ENCODE measurements at regions not wholly inside any gene's neighbourhood (a gene's known extent, or its start where the extent isn't known, plus 50 kb on each side); places are given as distances from the start of the nearest gene placed in this dataset.

- Histone ChIP-seq H3K4me3 (no peak overlapping the region), H3K4me1 (ENCODE audit: control insufficient read depth in 1 of 2, low read depth in 2 of 2) (no peaks in the 10 kb centered on the region), H3K36me3 (no peaks in the 10 kb centered on the region), H3K27me3 (replicated peaks; ENCODE audit: insufficient read depth) (no peaks in the 10 kb centered on the region), H3K9me3 (no peaks in the 10 kb centered on the region), H3K27ac (no peak overlapping the region)
- TF ChIP-seq CTCF (IDR thresholded peaks at IDR 0.05), result no peak
- no peak for DNase-seq (ENCODE audit: low spot score)
- no peak for ATAC-seq (ENCODE audit: insufficient number of reproducible peaks, low FRiP score, low read depth)
Observed at GRCh38 chr6:76422511-76423213, 350.2 kb upstream of the IMPG1 start.

DNA sequence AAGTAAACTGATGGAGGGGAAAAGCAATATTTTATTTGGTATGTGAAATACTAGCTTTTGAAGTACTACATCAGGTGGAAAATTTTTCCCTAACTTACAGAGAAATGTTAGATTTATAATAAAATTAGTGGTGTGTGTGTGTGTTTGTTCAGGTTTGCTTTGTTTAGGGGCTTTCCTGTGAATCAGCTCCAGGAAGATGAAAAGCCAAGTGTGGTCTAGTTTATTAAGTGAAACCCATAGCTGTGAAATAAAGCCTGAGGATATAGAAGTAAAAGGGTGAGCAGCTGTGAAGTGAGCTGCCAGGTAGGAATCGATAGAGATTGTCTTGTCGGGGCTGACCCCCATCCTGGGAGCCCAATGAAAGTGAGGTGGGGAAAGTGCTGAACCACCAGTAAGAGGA lies 347.6 kb upstream of the IMPG1 start:
- ATAC-seq (ENCODE audit: insufficient number of reproducible peaks, low FRiP score, low read depth) (no peak), DNase-seq (ENCODE audit: low spot score) (no peak)
- Histone ChIP-seq H3K4me1 (ENCODE audit: control insufficient read depth in 1 of 2, low read depth in 2 of 2) (no peaks in the 10 kb centered on the region), H3K27me3 (replicated peaks; ENCODE audit: insufficient read depth) (no peaks in the 10 kb centered on the region), H3K9me3 (no peaks in the 10 kb centered on the region), H3K36me3 (no peaks in the 10 kb centered on the region), H3K4me3 (no peak overlapping the region), H3K27ac (no peak overlapping the region)
- no peak for TF ChIP-seq CTCF (IDR thresholded peaks at IDR 0.05)

DNA sequence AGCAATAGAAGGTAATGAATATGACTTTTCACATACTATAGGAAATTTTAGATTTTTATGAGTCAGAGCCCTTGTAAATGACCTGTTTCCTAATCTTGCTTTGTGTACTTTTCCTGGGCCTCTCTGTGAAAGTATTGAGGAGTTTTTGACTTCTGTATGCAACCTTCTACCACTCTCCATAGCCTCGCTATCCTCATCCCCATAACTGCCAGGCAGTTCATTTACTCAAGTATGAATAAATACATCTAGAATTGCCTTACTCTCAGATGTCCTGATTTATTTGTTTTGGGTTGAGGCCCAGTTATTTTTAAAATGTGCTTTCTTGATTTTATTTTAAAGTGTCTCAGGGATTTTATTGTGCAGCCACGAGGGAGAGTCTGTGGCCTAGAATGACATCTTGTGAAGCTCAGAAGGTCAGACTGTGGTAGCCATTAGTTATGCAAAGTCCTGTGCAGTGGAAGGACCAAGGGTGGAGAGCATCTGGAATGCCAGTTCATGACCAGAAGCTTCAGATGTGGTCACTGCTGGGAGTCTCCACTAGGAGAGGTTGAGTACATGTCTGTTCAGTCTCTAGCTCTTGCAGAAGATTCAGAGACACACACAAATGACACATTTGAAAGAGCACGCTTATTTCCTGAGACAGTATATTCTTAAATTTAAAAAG lies 346.2 kb upstream of the IMPG1 start:
- Histone ChIP-seq H3K4me1 (ENCODE audit: control insufficient read depth in 1 of 2, low read depth in 2 of 2) (no peaks in the 10 kb centered on the region), H3K36me3 (no peaks in the 10 kb centered on the region), H3K4me3 (no peak overlapping the region), H3K27ac (no peak overlapping the region), H3K9me3 (no peaks in the 10 kb centered on the region), H3K27me3 (replicated peaks; ENCODE audit: insufficient read depth) (no peaks in the 10 kb centered on the region)
- DNase-seq (ENCODE audit: low spot score) (no peak), ATAC-seq (ENCODE audit: insufficient number of reproducible peaks, low FRiP score, low read depth) (no peak)
- no peak for TF ChIP-seq CTCF (IDR thresholded peaks at IDR 0.05)

- ATAC-seq (ENCODE audit: insufficient number of reproducible peaks, low FRiP score, low read depth), result no peak
- no peaks in the 10 kb centered on the region for H3K36me3 ChIP-seq
- no peak for TF ChIP-seq CTCF (IDR thresholded peaks at IDR 0.05)
Observed at GRCh38 chr6:76416821-76417605, 344.6 kb upstream of the IMPG1 start.

DNA sequence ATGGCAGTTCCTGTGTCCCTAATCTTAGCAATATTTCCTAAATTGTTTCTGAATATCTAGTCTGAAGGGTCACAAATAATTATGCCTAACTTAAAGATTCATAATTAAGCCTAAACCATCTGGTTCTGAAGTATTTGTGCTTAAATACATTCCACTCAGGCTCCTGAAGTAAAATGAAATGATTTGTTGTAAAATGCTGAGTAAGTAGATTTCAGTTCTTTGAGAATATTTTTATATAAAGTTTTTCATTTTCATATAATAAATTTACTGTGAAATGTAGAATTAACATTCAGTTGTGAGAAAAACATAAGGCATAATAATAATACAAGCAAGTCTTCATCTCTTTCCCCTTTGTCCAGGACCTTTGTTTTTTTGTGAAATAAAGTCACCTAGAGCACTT lies 330.6 kb upstream of the IMPG1 start:
- TF ChIP-seq CTCF (IDR thresholded peaks at IDR 0.05), result no peak

More at GRCh38 chr6:76416821-76417605, 344.6 kb upstream of the IMPG1 start:
- H3K4me3 ChIP-seq, result no peak overlapping the region
- H3K4me1 ChIP-seq (ENCODE audit: control insufficient read depth in 1 of 2, low read depth in 2 of 2), result no peaks in the 10 kb centered on the region
- no peak overlapping the region for H3K27ac ChIP-seq
- H3K9me3 ChIP-seq, result no peaks in the 10 kb centered on the region
- H3K27me3 ChIP-seq (replicated peaks; ENCODE audit: insufficient read depth), result no peaks in the 10 kb centered on the region
- DNase-seq (ENCODE audit: low spot score), result no peak

More for the DNA sequence above, 330.6 kb upstream of the IMPG1 start:
- no peak for DNase-seq (ENCODE audit: low spot score)
- Histone ChIP-seq H3K4me1 (ENCODE audit: control insufficient read depth in 1 of 2, low read depth in 2 of 2) (no peaks in the 10 kb centered on the region), H3K27me3 (replicated peaks; ENCODE audit: insufficient read depth) (no peaks in the 10 kb centered on the region), H3K36me3 (no peaks in the 10 kb centered on the region), H3K9me3 (no peaks in the 10 kb centered on the region), H3K27ac (no peak overlapping the region), H3K4me3 (no peak overlapping the region)
- no peak for ATAC-seq (ENCODE audit: insufficient number of reproducible peaks, low FRiP score, low read depth)

Measured in thoracic aorta (tissue), 2 donors.